ENCODE measurements at regions not wholly inside any gene's neighbourhood (a gene's known extent, or its start where the extent isn't known, plus 50 kb on each side); places are given as distances from the start of the nearest gene placed in this dataset.

DNA sequence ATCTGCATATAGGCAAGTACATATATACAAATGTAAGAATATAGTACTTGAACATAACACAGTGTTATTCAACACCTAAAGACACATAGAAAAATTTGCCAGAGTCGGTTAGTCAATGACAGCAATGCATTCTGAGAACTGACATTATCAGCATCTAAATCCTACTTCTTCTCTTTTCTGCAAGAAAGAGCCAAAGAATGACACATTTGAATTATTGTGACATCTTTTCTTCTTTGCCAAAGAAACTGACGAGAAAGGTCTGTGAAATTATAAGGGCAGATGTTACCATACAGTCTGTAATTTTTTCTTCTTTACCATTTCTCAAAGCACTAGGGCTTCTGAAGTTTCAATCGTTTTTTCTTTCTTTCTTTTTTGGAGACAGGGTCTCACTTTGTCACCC, 350.9 kb upstream of the NBEA start:
- FAIRE-seq: no peak

DNA sequence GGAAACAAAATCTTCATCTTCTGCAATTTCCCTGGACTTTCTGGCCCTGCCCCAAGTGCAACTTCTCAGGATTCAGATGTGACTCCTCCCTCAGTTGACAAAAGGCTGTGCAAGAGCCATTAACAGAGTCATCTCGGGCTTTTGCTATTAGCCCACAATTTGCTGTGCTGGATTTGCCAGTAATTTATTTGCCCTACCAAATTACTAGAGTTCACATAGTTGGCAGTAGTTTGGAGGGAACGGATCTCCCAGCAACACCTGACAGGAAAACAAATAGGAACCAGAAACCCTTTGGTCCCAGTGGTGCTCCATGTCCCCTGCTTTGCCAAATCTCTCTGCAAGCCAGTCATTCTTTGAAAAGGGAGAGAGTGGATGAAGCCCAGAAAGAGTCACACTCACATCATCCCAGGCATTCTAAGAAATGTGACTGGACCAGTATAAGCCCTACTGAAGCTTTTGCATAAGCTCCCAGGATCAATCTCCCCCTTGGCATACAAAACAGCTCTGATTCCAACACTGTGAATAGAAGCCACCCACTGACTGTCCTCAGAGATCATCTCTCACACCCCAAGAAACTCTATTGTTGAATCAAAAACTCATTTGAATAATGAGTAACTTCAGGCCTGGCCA, 350.1 kb upstream of the NBEA start:
- no peak for FAIRE-seq

DNA sequence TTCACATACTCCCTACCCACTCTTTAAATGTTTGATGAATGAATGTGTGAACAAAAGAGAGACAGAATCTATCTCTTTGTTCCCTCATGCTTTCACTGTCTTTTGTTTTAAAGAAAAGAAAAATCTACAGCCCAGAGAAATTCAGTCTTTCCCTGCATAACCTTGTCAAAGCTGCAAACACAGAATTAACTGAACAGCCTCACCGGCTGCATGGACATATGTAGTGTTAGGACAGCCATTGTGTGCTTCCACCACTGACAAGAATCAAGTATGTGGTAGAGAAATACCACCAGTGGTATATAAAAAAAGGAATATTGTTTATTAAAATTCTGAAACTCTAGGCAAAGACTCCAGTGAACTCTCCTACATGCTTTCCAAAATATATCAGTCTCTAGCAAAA, 348.4 kb upstream of the NBEA start:
- no peak for FAIRE-seq

DNA sequence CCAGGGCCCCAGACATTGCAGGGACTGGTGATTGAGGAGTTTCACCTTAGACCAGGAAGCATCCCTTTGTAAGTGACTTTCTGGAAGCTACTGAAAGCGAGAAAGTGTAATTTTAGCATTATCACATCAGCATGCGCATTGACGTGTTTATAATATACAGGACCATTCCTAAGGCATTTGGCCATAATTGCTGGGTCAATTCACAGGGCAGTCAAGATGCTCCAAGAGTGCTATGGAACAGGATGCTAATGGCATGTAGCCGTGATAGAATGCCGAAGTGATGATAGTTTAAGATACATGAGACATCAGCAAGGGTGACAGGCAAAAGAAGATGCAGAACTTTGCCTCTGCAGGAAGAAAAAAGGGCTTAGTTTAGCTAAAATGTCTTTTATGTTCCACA, 347.6 kb upstream of the NBEA start:
- no peak for FAIRE-seq

DNA sequence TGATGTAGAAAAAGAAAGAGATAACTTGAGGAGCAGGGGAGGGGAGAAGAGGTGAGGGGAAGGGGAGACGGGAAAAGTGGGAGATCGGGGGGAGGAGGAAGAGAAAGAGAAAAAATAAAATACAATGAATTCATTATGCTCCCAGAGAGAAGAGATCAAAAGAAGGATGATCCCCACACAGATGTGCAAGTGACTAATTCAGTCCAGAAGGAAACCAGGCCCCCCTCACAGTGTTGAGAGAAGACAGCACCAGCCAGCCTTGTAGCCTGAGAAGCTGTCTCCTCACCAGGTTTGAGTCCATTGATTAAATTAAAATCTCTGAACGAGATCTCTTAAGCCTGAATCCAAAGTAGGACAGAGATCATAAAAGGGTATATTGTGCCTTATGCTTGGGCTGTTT, 333.7 kb upstream of the NBEA start:
- FAIRE-seq: no peak

DNA sequence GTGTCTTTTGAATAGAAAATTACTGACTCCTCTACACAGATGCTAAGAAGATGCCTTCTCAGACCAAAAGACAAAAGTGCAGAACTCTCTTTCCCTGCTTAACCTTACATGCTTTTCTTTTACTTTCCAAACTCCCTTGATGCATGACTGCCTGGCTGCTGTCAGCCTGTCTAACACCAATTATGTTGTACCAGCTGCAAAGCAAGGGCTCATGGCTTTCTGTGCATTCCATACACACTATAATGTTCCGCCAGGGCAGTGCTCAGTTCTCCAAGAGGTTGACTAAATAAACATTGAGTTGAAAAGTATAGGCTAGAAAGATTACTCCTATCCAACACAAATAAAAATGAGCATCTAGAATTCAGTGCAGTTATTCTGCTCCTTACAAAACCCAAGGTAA, 330.4 kb upstream of the NBEA start:
- no peak for FAIRE-seq

DNA sequence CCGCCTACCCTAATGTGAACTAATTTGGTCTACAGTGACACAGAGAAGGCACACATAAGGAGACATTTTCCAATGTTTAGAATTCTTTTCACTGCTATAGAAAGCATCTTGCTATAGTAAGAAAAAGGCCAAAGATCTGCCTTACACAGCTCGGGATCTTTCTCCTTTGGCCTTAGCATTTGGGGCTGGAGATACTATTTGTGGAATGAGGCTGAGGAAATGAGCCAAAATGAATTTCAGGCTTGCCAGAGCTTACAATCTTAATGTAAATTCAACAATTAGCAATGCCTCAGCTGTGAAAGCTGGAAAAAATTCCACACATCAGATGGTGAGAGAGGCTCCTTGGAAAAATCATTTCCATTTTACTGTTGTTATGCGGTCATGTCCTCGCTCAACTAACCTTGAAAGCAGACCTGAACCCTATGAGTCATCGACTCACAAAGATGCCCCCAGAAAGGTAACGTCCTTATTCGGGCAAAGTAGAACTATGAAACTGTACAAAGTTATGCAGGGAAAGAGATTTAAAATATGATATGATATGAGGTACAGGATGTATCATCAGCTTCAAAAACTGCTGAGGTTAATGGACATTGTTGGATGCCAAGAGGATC, 324.5 kb upstream of the NBEA start:
- FAIRE-seq: no peak

DNA sequence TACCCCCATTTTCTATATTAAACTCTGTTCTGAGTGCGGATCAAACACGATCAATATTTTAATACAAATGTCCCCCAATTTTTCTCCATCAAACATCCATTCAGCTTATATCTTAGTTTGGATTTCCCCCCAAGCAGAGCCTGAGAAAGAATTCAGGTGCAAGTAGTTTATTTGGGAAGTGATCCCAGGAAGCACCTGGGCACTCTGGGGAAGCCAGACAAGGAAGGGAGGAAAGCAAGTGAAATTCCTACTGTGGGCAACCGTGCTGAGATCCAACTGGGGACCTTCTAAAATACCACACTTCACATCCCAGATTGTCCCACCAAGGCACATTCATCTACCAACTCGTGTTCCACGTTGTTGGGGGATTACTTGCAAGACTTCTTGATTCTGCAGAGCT, 323.4 kb upstream of the NBEA start:
- no peak for FAIRE-seq

DNA sequence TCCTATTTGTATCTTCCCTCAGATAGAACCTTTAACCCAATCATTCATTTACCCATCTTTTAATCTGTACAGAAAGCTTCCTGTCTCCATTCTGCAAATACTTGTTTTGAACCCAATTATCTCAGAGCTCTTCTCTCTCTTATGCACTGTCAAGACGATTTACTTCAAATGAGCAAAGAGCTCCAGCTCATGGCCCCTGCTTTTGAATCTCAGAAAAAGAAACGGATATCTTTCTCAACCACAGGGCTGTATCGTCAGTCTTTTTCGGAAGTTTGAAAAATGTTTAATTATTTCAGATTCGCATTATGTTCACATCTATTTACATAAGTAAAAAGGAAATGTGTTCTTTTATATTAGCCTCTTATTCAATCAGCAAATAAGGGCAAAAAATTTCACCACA, 322.7 kb upstream of the NBEA start:
- FAIRE-seq: no peak

DNA sequence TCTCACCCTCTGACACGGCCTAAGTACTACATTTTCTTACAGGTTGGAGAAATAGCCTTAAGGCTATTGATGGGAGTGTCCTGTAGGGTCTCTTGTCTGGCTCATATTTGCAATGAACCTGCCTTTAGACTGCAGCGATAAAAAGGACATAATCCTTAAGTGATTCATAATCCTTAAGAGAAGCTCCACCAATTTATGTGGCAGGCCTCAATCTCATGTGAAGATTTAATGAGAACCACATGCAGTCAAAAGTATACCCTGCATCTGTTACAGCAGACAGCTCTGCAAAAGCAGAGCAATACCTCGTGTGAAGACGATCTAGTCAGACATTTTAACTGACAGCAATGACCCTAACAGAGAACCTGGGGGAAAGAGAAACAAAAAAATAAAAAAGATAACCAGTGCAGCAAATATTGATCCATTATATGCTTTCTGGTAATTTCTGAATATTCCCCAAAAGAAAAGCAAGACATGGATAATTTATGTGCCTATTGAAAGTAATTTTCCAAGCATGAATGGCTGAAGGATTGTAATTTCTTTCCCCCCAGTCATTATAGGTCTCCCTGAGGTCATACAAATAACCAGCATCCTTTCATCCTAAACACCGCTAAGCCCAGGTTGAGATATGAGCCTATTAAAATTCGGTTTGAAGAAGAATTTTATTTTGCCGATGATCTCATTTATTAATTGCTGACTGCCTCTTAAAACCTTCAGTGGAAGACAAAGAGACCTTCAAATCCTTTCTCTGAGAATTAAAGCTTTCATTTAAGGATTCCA, 321.8 kb upstream of the NBEA start:
- no peak for FAIRE-seq

DNA sequence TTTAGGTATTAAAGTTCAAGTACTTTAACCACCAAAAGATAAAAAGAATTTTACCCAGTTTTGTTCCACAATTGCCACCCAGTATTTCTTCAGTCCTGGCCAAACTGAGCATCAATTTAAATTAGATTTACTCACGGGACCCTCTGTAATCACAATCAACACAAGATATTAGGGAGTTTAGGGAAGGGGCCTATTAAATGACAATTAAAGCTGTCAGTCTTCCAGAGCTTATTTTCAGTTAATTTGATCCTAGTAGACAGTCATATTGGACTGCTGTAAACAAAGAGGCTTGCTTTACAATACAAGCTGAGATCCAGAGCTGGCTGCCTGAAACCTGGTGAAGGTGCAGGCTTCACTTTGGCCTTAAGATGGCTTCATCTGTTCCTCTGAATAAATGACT, 321.2 kb upstream of the NBEA start:
- no peak for FAIRE-seq

DNA sequence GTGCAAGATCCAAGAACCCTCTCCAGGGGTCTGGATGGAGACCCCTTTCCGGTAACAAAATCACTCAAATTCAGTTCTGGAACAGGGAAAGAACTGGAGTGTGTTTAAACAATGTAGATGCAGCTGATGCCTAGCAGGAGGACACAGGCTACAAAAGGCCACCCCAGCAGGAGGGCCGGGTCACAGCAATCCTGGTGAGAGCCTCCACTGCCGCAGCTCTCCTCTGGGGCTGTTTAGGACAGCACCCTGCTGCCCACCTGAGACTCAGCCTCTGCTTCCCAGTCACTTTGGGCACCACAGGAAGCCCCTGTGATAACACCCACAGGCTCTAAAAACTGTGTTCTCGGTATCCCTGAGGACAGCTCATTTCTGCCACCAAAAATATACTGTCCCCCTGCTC, 318.7 kb upstream of the NBEA start:
- FAIRE-seq: no peak

DNA sequence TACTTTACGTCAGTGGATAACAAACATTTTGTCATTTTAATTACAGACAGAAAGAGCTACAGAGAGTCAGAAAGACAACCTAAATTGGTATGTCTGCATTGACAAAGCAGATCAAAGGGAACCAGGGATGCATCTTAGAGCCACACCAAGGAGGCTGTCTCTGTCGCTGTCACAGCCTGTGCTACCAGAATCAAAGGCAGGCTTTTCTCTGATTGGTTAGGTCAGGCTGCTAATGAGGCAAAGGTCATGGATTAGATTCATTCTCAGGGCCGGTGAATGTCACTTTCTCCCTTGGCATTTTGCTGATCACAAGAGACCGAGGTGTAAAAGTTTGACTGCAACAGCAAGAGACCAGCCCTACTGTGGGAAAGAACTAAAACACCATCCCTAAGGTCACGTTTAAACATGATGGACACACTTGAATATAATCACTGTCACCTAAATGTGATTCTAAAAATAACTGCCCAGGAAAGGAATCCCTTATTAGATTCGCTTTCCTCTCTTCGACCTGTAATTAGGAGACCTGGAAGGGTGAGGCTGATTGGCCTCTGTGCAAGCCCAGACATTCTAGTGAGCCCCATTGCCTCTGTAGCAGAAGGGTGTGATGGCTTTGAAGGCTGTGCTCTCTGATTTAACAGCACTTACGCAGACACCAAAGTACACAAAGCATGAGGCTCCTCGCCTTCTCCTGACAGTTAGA, 314.4 kb upstream of the NBEA start:
- no peak for FAIRE-seq

DNA sequence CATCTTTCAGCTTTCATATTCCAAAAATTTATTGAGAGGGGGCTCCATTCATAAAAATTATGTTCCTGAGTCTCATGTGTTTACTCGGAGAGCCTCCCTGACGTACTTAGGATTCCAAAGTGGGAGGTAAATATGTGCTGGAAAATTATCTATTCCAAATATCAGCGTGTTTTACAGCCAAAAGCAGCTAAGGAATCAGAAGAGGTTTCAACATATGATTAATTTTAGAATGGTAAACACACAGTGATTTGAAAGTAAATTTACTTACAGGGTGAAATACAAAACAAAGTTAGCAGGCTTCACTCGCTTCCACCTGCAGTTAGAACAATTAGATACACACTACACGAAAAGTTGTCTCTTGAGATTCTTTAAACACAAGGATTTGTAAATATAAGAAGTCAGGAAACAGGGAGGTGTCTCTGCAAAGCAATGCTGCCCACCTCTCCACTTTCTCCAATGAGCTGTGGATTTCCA, 313.8 kb upstream of the NBEA start:
- FAIRE-seq: no peak

DNA sequence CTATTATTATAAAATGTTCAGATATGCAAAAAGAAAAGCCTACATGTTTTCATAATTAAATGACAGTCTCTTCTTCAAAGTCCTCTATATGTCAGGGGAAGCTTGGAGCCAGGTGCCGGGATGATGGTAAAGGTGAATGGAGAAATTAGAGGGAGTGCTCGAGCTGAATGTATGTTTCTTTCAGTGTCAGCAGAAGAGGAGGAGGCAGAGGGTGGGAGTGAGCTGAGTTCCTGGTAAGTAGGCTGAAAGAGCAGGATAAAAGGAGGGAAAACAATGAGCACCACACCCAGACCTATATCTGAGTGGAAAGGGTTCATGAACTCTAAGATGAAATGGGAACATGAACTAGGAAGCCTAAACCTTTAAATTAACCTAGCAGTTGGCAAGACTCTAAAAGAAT, 307.6 kb upstream of the NBEA start:
- no peak for FAIRE-seq

DNA sequence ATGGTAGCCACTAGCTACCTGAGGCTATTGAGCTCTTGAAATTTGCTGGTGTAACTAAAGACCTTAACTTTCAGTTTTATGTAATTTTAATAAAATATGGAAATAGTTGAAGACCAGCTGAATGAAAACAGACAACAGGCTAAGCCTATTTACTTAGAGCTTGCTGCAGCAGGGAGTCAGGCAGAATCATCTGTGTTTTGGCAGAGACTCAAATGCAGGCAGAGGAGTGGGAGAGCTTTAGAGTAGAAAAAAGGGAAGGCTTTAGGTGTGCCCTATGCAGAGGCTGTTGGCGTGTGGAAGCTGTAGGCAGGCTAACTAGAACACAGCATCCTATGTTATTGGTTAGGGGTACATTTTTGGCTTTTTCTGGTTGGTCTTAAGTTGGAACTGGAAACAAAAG, 304.9 kb upstream of the NBEA start:
- FAIRE-seq: no peak

DNA sequence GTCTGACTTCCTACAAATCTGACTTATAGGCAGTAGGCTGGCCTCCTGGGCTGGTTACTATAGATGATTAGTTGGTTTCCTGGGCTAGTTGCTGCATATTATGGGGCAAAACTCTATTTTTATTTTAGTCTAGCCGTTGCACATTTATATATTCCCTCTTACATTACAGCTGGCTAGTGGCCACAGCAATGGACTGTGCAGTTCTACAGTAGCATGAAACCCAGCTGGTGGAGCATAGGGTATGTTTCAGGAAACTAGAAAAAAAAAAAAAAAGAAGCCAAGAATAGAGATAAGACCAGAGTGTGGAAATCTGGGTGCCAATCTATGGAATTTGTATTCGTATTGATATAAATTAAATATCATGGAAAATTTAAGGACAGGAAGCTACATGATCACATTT, 304.4 kb upstream of the NBEA start:
- no peak for FAIRE-seq

DNA sequence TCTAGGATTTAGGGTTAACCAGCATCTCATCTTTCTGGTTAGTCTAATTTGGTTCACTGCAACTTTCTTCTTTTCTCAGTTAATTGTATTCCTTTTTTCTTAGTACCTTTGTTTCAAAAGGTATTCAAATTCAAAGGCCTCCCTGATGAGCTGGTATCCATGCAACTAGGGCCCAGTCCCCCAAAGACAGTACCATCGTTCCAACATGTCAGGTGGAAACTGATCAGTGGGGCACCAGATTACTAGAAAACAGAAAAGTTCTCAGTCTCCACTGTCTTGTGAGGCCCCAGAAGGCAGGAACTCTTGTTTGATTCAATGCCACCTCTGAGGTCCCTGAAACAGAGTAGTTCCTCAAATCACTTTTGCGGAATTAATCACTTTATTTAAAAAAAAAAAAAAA, 303.2 kb upstream of the NBEA start:
- no peak for FAIRE-seq

DNA sequence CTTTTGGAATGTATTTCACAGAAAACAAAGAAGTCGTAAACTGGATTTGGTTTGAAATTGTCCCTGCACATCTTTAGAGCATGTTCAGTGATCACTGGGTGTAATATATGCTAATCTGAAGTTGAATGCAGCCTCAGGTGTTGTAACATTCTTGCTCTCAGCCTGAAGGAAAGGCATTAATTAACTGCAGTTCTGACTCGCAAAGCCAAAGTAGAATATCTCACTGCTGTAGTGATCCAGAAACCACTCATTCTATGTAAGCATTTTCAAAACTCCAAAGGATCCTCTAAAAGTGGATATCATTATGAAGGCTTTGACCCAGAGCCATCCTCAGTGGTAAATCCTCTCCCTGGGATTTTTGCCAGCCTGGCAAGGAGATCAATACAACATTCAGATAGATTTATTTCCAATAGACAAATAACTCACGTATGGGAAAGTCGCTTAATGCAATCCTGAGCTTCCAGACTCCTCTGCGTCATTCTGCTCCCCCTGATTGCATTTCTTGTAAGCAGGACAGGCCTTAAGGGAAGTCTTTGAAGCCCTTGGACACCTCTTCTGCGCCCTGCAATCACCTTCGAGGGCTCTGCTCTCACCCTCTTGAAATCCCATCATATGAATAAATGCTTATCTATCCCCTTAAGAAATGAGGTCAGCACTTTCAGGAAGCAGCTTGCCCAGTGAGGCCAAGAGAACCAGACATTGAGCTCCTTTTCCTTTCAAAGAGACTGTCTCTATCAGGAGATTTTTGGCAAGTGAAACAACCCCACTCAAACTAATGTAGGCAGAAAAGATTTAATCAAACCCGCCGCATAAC, 301.7 kb upstream of the NBEA start:
- no peak for FAIRE-seq

DNA sequence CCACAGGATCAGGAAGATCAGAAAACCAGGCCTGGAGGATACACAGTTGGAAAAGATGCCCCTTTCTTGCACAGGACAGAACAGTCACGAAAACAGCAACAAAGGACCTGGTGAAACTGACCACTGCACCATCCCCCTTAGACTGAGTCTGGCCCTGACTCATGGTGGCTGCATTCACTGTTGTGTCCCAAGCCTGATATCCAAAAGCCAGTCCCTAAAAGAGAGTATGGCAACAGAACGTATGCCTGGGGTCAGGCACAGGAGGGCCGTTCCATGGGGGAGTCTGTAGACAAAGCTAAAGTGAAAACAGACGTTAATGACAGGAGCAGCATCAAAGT, 301.1 kb upstream of the NBEA start:
- no peak for FAIRE-seq

DNA sequence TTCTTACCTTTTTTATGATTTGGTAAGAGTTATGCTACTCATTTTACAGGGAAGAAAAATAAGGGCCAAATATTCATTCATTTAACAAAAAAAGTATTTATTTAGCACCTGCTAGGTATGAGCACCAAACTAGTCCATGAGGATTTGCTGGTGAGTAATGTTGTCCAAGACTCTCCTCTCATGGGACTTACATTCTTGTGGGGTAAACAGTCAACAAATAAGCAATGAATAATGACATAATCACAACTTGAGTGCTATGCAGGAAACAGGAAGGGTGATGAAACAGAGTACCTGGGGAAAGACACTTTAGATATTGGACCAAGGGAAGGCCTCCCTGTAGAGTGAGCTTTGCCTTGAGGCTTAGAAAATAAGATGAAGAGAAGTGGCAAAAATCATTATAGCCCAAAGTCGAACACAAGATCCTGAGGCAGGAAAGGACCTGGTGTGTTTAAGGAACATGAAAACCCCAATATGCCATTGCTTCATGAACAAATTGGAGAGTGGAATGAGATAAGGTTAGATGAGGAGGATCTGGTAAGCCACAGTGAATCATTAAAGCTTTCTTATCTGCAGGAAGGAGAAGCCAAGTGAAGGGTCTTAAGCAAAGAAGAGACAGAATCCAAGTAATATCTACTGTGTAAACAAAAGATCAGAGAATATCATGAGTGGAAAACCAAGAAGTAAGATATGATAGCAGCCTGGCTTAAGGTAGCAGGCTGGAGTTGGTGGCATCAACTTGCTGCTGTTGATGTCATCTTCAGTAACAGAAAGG, 294.5 kb upstream of the NBEA start:
- no peak for FAIRE-seq

DNA sequence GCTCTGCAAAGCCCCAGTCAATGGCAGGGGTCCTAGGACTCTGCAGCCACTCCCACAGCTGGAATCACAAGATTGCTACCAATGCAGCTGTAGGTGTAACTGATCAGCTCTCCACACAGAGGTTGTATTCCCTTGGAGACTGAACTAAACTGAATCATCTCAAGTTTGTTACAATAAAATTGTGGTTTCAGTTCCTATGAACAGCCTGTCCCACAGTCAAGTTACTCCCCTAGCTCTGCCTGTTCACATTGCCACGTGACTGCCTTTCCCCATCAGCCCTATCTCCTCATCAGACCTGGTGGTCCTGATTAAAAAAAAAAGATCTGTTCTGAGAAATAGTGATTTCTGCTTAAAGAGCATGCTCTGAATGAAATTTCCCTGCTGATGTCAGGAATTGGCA, 287.9 kb upstream of the NBEA start:
- no peak for FAIRE-seq
